Endothelial cell (in vitro differentiated cells): ENCODE measurements at regions not wholly inside any gene's neighbourhood (a gene's known extent, or its start where the extent isn't known, plus 50 kb on each side); places are given as distances from the start of the nearest gene placed in this dataset.

Source experiments
- DNase-seq: peaks from one replicate; pipeline ENCODE4 v3.0.0; 2021; ENCODE audit warnings: low spot score
- H3K27ac Mint-ChIP-seq: one replicate; pipeline ENCODE4 v1.8.0; 2021; ENCODE audit warnings: mixed read lengths, inconsistent platforms; ENCODE audit not compliant: unreplicated experiment
- H3K27me3 Mint-ChIP-seq: one replicate; pipeline ENCODE4 v1.8.0; 2021; ENCODE audit warnings: mild to moderate bottlenecking, moderate library complexity, mixed read lengths, inconsistent platforms; ENCODE audit not compliant: unreplicated experiment
- H3K36me3 Mint-ChIP-seq: one replicate; pipeline ENCODE4 v1.8.0; 2021; ENCODE audit warnings: mild to moderate bottlenecking, low read depth, mixed read lengths, inconsistent platforms; ENCODE audit not compliant: unreplicated experiment
- H3K4me1 Mint-ChIP-seq: one replicate; pipeline ENCODE4 v1.8.0; 2021; ENCODE audit warnings: mild to moderate bottlenecking, mixed read lengths, inconsistent platforms; ENCODE audit not compliant: unreplicated experiment
- H3K4me3 Mint-ChIP-seq: one replicate; pipeline ENCODE4 v1.8.0; 2021; ENCODE audit warnings: mild to moderate bottlenecking, mixed read lengths, inconsistent platforms; ENCODE audit not compliant: unreplicated experiment
- H3K9me3 Mint-ChIP-seq: one replicate; pipeline ENCODE4 v1.8.0; 2021; ENCODE audit warnings: mixed read lengths, inconsistent platforms; ENCODE audit not compliant: unreplicated experiment
- CTCF ChIP-seq: fragments of 200-600 bp; sonication (generic); IDR thresholded peaks from one replicate; pipeline ENCODE4 v1.5.0; 2021; ENCODE audit warnings: antibody characterized with exemption; ENCODE audit not compliant: unreplicated experiment

DNA sequence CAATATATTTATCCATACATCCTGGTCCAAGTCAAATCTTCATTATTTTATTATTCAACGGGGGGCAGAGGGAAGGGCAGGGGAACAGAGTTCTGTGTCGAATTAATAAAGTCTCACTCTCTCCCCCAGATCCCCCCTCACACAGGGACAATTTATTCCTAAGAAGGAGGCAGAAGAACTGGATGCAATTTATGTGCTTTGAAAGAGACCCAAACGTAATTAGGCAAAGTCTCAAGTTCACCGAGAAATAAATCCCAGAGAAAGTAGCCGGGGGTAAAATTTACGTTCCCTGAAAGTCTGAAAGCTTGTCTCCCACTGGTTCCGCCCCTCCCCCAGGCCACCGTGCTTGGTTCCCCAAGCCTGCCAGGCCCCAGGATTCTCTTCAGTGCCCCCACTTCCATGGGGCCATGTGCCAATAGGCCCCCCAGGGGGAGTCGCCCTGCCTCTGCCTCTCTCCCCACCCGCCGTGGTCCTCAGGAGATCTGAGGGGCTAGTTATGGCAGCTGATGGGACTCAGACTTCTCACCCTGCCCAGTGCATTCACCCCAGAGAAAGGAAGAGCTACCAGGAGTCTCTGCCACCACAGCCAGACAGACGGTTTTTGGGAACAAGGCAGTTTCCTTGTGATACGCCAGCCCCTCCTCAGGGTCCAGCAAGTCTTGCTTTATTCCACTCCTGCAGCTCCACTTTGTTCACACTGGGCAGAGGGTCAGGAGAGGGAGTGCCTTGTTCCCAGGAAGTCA, 215.5 kb downstream of the CYP26B1 start:
- peaks cover 8% of the 10 kb centered on the region for H3K4me1 Mint-ChIP-seq
- DNase-seq = no peak

GRCh38 chr2:71930049-71930681, 217.5 kb downstream of the CYP26B1 start:
- DNase-seq = no peak
- Mint-ChIP-seq H3K27me3 (peaks cover 4% of the 10 kb centered on the region), H3K36me3 (no peaks in the 10 kb centered on the region), H3K9me3 (no peaks in the 10 kb centered on the region), H3K4me1 (peaks cover 12% of the 10 kb centered on the region), H3K4me3 (no peak overlapping the region), H3K27ac (no peak overlapping the region)
- TF ChIP-seq CTCF = no peak

More for the DNA sequence above, 215.5 kb downstream of the CYP26B1 start:
- Mint-ChIP-seq H3K36me3 (no peaks in the 10 kb centered on the region), H3K9me3 (no peaks in the 10 kb centered on the region), H3K4me3 (no peak overlapping the region), H3K27me3 (peaks cover 2% of the 10 kb centered on the region), H3K27ac (no peak overlapping the region)
- no peak for TF ChIP-seq CTCF

GRCh38 chr2:71929482-71929772, 218.2 kb downstream of the CYP26B1 start:
- no peak for TF ChIP-seq CTCF
- Mint-ChIP-seq H3K4me1 (peaks cover 12% of the 10 kb centered on the region), H3K27ac (no peak overlapping the region), H3K4me3 (no peak overlapping the region), H3K36me3 (no peaks in the 10 kb centered on the region), H3K9me3 (no peaks in the 10 kb centered on the region), H3K27me3 (peaks cover 4% of the 10 kb centered on the region)
- DNase-seq = no peak

DNA sequence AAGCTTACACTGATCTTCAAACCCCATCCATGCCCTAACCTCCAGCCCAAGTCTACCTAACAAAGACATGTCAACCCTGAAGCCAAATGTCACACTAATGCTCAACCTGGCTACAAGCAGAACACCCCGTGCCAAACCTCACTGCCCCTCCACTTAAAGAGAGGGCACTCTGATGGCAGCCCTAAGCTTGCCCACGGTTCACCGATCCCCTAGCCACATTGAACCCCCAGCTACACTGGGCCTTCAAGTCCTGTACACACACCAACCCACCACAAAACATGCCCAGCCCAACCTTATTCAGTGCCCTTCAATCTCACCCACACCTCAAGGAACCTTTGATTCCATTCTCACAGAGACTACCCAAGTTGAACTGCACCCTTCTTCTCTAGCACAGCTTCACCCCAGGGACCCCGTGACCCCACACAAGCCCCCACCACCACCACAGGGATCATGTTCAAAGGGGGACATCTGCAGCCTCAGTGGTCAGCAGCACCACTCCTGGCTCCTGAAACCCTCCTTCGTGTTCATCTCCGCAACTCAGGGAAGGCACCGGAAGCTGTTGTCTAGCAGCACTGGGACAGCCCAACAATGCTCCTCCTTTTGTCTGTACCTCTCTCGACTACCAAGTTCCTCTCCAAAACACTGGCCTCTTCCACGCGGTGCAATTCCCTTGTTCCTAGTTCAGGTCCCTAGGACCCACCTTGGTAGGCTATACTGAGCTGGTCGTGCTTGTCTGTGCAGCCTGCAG, 218.8 kb downstream of the CYP26B1 start:
- no peak for TF ChIP-seq CTCF
- no peak overlapping the region for H3K27ac Mint-ChIP-seq
- H3K36me3 Mint-ChIP-seq = no peaks in the 10 kb centered on the region
- H3K4me3 Mint-ChIP-seq = no peak overlapping the region
- peaks cover 12% of the 10 kb centered on the region for H3K4me1 Mint-ChIP-seq
- no peak for DNase-seq
- no peaks in the 10 kb centered on the region for H3K9me3 Mint-ChIP-seq
- peaks cover 5% of the 10 kb centered on the region for H3K27me3 Mint-ChIP-seq
